ENCODE measurements at regions not wholly inside any gene's neighbourhood (a gene's known extent, or its start where the extent isn't known, plus 50 kb on each side); places are given as distances from the start of the nearest gene placed in this dataset.
A peak's percentile ranks its signal among the peaks of the same experiment; 100 is the strongest.
"Not testable (repeated sequence)": the region's sequence is repeated elsewhere in the genome, so short reads cannot be mapped to it uniquely, and the experiment has no call there.

DNA sequence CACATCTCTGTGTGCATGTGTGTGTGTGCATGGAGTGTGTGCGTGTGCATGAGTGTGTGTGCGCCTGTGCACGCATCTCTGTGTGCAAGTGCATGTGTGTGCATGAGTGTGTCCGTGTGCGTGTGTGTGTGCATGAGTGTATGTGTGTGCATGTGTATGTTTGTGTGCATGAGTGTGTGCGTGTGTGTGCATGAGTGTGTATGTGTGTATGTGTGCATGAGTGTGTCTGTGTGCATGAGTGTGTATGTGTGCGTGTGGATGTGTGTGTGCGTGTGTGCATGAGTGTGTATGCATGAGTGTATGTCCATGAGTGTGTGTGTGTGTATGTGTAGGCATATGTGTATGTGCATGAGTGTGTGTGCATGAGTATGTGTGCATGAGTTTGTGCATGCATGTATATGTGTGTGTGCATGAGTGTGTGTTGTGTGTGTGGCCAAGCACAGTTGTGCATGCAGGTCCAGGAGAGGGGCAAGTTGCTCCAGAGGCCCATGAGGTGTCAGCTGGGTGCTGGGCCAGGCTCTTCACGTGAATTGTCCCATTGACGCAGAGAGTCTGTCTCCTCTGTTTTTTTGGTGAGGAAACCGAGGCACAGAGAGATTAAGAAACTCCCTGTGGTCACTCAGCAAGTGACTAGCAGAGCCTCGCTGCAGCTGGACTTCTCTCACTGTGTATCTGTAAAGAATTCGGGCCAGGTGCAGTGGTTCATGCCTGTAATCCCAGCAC is 75.5 kb downstream of the ASB1 start:
- DNase-seq: no peak

DNA sequence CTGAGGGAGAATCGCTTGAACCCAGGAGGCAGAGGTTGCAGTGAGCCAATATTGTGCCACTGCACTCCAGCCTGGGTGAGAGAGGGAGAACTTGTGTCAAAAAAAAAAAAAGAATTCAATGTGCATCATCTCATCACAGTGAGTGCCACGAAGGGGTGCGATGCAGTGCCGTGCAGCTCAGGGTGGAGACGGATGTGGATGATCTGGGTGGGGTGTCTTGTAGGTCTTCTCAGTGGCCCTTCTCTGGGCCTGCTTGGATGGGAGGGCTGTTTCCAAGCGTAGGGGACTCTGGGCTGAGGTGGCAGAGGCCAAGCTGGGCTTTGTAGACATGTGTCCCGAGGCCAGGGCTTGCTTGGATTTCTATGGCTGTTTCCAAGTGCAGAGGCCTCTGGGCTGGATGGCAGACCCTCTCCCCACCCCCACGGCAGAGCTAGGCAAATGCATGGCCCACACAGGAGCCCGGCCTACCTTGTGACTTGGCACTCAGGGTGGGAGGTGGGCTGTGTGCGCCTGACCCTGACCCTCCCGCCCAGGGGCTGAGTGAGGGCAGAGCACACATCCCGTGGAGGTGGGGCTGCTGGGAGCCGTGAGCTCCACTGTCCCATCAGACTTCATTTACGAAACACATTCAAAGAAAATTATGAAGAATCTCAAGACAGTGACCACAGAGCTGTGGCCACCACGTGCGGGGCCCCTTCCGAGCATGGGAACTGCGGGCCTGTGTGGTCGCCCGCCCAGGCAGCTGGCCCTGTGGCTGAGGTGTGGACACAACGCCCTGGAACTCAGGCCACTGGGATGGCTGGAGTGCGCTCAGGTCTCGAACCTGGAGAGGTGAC is 76.4 kb downstream of the ASB1 start:
- peak; percentile 5 for DNase-seq

DNA sequence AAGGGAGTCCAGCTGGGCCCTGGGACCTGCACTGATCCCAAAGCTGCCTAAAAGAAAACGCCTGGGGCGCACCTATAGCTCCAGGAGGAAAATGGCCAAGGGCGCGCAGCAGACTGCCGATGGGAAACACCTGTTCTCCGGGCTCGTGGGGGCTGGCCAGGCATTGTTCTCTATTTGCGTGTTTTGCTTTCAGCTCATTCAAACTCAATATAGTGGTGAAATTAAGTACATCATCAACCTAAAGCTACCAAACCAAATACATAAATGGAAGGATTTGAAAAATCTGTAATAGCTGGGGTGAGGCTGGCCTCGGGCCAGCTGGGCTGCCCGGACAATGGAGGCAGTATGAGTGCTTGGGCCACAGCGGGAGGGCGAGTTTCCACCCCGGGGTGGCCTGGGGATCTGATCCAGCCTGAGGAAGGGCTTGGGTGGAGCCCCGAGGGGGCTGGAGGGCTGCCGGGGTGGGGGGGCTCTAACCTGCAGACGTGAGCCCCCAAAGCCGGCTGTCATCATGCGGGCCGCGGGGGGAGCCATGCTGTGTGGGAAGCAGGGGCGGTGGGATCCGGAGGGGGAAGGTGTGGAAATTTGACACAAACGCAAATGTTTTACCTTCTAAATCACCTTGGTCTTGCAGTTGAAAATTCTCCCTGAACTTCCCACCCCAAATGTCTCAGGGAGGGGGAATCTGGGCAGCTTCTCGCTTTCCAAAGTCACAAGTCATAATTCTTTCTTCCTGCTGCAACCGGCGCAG is 77.6 kb downstream of the ASB1 start:
- DNase-seq: peak; percentile 44

DNA sequence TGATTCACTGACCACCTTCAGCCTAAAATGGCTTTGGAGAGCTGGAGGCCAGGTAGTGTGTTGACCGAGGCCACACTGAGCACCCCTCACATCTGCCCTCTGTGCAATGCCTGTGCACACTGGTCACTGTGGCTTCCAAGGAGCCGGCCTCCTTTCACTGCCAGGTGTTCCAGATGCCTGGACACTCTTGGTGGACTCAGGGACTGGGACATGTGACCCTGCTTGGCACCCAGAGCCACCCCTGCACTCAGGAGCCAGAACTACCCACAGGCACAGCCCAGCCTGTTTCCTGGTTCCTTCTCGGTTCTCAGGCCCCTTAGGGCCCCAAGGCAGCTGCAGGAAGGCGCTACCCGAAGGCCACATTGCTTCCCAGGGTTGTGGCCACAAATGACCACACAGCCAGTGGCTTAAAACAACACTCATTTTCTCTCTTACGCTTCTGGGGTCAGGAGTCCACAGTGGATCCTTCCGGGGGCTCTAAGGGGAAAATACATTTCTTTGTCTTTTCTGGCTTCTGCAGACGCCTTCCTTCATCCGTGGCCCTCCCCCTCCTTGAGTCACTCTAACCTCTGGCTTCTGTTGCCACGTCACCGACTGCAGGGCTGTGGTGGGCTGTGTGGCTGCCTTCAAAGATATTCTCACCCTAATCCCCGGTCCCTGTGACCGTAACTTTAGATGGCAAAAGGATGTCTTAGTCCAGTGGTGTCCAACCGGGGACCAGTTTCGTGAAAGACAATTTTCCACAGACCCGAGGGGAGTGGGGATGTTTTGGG is 78.6 kb downstream of the ASB1 start:
- no peak for DNase-seq

DNA sequence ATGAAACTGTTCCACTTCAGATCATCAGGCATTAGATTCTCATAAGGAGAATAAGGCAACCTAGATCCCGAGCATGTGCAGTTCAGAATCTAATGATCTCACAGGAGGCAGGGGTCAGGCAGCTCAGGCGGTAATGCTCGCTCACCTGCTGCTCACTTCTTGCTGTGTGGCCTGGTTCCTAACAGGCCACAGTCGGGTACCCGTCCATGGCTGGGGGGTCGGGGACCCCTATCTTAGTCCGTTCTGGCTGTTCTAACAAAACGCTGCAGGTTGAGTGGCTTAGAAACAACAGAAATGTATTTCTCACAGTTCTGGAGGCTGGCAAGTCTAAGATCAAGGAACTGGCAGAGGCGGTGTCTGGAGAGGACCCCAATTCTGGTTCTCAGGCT is 79.2 kb downstream of the ASB1 start:
- no peak for DNase-seq

DNA sequence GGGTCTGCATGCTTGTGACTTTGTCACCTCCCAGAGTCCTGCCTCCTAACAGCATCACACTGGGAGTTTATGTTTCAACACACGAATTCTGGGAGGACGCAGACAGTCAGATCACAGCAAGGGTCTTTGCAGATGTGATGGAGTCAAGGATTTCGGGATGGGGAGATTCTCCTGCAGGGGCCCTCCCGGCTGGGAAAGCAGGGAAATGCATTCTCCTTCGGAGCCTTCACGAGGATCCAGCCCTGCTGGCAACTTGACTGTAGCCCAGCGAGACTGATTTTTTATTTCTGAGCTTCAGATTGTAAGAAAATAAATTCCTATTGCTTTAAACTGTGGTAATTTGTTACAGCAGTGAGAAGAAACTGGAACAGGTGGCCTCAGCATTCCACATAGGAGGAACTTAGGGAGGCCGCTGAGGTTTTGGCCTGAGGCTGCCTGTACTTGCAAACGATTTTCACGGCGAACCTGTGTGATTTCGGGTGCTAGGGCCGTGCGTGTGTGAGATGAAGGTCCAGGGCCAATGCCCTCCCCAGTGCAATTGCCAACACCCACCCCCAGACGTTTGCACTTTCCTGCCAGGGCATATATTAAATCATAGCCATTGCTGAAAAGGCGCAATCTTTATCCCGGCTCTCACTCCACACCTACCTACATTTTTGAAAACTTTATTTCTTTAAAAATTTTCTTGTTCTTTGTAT is 79.8 kb downstream of the ASB1 start:
- no peak for DNase-seq

DNA sequence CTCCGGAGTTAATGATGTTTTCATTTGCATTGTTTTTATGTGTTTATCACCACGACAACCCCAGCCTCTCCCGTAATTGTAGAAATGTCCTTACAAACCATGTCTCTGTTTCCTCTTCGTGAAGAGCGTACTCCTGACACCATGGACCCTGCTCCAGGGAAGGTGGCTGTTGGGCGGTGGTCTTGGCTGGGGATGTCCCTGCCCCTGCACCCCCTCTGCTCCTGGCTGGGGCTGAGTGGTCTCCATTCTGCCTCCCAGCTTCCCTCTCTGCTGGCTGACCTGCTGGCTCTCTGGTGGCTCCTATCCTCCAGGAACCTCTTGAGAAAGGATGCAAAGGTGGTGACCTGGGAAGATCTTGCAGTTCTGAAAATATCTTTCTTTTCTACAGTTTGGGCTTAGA is 81.1 kb downstream of the ASB1 start:
- no peak for DNase-seq

DNA sequence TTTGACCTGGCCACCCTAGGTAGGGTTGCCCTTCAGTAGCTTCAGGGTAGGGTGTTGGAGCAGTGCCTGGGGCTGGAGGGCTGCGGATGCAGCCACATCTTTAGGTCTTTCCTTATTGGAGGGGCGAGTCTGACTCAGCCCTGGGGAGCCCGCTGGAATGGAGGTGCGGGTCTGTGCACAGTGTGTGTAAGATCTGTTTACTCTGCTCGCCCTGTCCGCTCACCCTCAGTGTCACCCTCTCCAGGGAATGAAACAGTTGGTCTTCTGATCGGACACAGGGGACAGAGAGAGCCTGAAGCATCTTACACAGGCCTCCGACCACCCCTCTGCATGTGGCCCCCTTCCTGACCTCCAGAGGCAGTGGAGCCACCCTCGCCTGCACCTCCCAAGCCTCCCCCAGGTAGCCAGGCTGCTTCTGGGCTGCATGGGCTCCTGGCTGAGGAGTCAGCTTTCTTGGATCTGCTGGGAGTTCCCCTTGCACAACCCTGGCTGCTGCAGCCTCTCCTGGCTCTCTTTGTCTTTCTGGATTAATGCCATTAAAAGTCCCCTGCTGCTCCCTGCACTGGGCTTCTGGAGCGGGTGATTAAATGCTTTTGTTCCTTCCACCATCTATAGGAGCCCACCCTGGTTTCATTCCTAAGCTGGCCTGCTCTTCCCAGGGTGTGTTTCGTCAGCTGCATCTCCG is 82.6 kb downstream of the ASB1 start:
- DNase-seq: no peak

DNA sequence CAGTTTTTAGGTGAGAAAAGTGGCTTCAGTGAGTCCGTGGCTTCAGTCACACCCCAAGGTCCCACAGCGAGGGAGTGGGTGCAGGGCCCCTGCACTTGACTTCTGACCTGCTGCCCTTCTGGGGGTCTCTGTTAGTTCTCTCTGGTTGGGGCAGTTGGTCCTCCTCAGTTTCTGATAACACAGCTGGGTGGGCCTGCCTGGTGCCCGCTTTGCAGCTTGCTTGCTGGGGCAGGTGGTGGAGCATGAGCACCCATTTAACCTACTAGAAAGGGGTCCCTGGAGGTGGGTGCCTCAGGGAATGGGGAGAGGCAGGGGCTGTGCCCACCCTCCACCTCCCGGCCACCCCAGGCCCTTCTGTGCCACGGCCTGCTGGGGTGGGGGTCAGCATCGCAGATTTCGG is 83.2 kb downstream of the ASB1 start:
- DNase-seq: no peak

DNA sequence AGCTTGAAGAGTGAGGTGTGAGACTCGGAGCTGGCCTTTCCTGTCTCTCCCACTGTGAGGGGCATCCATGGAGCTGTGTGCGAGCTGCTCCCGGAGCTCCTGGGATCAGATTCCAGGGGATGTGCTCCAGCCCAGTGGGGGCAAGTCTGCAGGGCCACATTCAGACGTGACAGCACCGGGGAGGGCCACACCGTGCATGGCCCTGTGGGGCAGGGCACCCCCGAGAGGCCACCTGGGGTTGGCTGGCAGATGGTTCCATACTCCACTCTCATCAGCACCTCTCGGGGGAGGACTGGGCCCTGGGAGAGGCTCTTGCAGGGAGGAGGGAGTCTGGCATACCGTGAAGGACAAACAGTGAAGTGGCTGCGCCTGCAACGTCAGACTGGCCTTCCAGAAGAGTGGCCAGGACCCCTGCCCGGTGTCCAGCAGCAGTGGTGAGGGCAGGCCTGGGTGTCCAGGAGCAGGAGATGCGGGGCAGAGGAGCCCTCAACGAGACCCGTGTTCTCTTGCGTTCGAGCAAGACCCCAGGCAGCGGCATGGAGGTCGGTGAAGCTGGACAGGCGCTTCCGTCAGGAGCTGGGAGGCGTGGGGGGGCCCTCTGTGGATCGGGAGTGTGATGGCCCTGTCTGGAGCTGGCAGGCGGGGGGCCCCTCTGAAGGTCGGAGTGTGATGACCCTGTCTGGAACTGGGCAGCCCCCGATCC is 84.3 kb downstream of the ASB1 start:
- no peak for DNase-seq

DNA sequence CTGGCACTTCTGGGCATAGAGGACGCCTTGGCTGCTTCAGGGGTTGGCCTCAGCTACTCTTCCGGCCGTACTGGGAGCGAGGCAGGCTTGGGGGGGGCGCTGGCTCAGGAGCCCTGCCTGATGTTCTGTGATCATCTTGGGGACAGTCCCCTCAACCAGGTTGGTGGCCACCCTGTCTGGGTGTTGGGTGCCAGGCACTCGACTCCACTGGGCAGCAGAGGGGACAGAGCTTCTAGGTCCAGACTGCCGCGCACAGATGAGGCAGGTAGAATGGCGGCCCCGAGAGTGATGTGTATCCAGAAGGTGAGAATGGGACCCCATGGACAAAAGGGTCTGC is 84.9 kb downstream of the ASB1 start:
- no peak for DNase-seq

DNA sequence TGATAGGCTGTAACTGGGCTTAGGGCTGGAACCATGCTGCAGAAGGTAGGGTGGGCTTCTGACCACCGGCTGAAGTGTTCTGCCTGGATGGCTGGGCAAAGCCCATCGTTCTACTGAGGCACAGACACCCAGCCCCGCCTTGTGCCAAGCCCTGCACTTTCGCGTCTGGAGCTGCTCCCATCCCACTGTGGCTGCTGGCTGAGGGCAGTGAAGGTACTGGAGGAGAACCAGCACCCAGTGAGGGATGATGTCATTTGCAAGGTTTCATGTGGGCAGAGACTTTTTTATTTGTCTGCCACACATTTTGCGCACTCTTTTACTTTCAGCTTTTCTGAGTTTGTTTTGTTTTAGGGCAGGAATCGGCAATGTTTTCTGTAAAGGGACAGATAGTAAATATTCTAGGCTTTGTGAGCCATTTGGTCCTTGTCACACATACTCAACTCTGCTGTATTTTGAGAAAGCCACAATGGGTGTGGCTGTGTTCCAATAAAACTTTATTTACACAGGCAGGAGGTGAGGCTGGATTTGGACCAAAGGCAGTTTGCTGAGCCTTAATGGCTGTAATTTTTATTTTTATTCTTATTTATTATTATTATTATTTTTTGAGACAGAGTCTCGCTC is 85.6 kb downstream of the ASB1 start:
- no peak for DNase-seq

DNA sequence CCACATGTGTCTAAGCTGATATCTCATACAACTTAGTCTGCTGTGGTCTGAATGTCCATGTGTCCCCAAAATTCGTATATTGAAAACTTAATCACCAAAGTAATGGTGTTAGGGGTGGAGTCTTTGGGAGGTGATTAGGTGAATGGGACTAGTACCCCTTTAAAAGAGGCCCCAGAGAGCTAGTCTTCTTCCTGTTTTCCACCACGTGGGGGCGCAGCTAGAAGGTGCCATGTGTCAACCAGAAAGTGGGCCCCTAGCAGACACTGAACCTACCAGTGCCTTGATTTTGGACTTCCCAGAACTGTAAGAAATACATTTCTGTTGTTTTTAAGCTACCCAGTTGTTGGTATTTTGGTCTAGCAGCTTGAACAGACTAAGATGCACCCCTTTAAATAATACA is 86.6 kb downstream of the ASB1 start:
- no peak for DNase-seq

DNA sequence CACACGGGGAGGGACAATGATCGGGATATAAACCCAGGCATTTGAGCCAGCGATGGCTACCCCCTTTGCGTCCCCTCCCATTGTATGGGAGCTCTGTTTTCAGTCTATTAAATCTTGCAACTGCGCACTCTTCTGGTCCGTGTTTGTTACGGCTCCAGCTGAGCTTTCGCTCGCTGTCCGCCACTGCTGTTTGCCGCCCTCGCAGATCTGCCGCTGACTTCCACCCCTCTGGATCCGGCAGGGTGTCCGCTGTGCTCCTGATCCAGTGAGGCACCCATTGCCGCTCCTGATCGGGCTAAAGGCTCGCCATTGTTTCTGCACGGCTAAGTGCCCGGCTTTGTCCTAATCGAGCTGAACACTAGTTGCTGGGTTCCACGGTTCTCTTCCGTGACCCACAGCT is 87.3 kb downstream of the ASB1 start:
- not testable (repeated sequence) for DNase-seq

DNA sequence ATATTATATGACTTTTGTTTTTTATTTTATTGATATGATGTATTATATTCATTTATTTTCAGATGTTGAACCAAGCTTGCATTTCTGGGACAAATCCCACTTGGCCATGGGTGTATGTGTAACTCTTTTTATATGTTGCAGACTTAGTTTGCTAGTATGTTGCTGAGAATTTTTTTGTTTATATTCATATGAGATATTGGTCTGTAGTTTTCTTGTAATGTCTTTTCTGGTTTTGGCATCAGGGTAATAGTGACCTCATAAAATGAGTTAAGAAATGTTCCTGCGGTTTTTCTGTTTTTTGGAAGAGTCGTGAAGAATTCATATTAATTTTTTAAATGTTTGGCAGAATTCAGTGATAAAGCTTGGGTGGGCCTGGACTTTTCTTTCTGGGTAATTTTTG is 88.7 kb downstream of the ASB1 start:
- no peak for DNase-seq

DNA sequence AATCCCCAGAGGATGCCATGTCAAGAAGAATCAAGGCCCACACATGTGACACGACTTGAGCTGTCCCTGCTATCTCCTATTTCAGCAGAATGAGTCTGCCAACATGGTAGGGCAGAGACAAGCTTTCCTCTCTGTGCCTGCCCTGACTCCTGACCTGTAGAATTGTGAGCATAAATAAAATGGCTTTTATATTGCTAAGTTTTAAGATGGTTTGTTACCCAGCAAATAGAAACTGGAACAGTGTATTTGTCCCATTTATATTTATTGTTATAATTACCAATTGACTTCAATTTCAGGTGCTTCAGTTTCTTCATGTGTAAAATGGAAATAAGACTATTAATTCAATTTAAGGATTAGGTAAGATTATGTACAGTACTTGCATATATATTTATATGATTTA is 90.5 kb downstream of the ASB1 start:
- DNase-seq: no peak

DNA sequence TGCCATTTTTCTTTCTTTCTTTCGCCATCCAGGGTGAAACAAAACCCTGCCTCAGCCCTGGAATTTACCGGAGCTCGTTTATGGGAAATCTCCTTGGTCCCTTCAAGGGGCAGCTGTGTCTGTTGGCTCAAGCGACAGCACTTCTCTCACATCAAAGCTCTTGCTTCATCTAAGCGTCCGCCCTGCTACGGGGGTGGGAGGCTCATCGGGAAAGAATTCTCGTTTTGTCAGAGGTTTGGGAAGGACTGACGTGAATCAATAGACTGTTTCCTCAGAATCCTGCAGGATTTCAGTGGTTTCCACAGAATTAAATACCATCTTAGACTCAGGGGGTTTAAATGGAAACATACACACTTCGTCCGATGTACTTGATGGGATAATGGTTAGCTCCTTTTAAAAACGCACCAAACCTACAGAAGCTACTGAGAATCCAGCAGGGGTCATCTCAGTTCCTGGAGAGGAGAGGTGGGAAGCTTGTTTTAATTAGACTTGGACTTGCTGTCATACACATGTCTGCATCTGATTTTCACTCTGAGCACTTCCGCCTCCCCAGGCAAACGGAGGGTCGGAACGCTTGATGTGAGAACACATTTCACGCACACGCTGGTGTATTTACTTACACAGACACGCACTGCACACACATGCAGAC is 91.6 kb downstream of the ASB1 start:
- no peak for DNase-seq

DNA sequence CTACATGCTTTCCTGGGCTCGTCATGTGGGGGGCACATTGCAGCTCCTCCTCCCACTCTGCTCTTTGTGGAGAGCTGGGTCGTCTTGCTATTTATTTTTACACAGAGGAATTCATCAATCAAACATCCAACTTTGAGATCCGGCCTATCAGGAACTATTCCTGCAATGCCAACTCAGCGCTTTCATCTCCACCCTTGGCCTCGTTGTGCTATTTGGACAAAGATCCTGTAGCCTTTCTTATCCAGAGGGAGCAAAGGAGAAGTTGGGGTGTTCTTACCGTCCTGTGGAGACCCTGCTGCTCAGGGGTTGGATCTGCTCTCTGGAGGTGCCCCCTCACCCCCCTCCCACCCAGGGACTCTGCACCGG is 92.1 kb downstream of the ASB1 start:
- no peak for DNase-seq

DNA sequence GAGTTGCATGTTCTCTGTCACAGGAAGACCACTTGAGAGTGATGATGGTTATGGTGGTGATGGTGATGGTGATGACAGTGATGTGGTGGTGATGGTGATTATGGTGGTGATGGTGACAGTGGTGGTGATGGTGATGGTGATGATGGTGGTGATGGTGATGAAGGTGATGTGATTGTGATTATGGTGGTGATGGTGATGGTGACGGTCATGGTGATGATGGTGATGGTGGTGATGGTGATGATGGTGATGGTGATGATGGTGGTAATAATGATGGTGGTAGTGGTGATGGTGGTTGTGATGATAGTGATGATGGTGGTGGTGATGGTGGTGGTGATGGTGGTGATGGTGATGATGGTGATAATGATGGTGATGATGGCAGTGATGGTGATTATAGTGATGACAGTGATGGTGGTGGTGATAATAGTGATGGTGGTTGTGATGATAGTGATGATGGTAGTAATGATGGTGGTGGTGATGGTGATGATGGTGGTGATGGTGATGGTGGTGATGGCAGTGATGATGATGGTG is 93.7 kb downstream of the ASB1 start:
- DNase-seq: no peak

DNA sequence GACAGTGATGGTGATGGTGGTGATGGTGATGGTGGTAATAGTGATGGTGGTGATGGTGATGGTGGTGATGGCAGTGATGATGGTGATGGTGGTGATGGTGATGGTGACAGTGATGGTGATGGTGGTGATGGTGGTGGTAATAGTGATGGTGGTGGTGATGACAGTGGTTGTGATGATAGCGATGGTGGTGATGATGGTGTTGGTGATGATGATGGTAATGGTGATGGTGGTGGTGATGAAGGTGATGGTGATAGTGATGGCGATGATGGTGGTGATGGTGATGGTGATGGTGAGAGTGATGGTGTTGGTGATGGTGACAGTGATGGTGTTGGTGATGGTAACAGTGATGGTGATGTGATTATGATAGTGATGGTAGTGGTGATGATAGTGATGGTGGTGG is 94.3 kb downstream of the ASB1 start:
- DNase-seq: no peak
